ENCODE measurements at regions not wholly inside any gene's neighbourhood (a gene's known extent, or its start where the extent isn't known, plus 50 kb on each side); places are given as distances from the start of the nearest gene placed in this dataset.

DNA sequence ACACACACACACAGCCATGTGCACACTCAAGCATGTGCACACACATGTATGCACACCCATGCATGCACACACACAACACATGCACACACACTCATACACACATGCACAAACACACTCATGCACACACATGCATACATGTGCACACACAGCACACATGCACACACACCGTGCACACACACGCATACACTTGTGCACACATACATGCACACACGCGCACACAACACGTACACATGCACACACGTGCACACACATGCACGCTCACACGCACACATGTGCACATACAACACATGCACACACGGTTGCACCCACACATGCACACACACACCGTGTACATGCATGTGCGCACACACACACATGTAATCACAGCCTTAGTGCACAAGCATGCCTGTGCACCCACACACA lies 230.4 kb upstream of the GSE1 start:
- TF ChIP-seq, protein P1, sequence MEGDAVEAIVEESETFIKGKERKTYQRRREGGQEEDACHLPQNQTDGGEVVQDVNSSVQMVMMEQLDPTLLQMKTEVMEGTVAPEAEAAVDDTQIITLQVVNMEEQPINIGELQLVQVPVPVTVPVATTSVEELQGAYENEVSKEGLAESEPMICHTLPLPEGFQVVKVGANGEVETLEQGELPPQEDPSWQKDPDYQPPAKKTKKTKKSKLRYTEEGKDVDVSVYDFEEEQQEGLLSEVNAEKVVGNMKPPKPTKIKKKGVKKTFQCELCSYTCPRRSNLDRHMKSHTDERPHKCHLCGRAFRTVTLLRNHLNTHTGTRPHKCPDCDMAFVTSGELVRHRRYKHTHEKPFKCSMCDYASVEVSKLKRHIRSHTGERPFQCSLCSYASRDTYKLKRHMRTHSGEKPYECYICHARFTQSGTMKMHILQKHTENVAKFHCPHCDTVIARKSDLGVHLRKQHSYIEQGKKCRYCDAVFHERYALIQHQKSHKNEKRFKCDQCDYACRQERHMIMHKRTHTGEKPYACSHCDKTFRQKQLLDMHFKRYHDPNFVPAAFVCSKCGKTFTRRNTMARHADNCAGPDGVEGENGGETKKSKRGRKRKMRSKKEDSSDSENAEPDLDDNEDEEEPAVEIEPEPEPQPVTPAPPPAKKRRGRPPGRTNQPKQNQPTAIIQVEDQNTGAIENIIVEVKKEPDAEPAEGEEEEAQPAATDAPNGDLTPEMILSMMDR (IDR thresholded peaks at IDR 0.05) = no peak
- no peak for TF ChIP-seq POLR2A (IDR thresholded peaks at IDR 0.05)

Measured in uterus (tissue), 2 donors.